ENCODE measurements at regions not wholly inside any gene's neighbourhood (a gene's known extent, or its start where the extent isn't known, plus 50 kb on each side); places are given as distances from the start of the nearest gene placed in this dataset.

GRCh38 chr6:6704103-6705060, 115.9 kb downstream of the LY86 start:
- DNase-seq (ENCODE audit: low spot score) = no peak

GRCh38 chr6:6705061-6705425, 116.5 kb downstream of the LY86 start:
- no peak for DNase-seq (ENCODE audit: low spot score)

GRCh38 chr6:6705915-6706675, 117.6 kb downstream of the LY86 start:
- DNase-seq (ENCODE audit: low spot score) = no peak

GRCh38 chr6:6707143-6707542, 118.6 kb downstream of the LY86 start:
- DNase-seq (ENCODE audit: low spot score) = no peak

- DNase-seq (ENCODE audit: low spot score) = no peak
These were observed 120.6 kb downstream of the LY86 start for GRCh38 chr6:6709106-6709505.

GRCh38 chr6:6711031-6711785, 122.7 kb downstream of the LY86 start:
- DNase-seq (ENCODE audit: low spot score) = no peak

GRCh38 chr6:6711832-6712448, 123.4 kb downstream of the LY86 start:
- DNase-seq (ENCODE audit: low spot score) = no peak

- no peak for DNase-seq (ENCODE audit: low spot score)
These were observed 124.2 kb downstream of the LY86 start for GRCh38 chr6:6712449-6713403.

- peak; percentile 32 for DNase-seq (ENCODE audit: low spot score)
These were observed 125.1 kb downstream of the LY86 start for GRCh38 chr6:6713657-6714056.

- DNase-seq (ENCODE audit: low spot score) = no peak
These were observed 125.8 kb downstream of the LY86 start for GRCh38 chr6:6714118-6714897.

GRCh38 chr6:6714953-6715352, 126.4 kb downstream of the LY86 start:
- no peak for DNase-seq (ENCODE audit: low spot score)

- no peak for DNase-seq (ENCODE audit: low spot score)
These were observed 126.9 kb downstream of the LY86 start for GRCh38 chr6:6715465-6715864.

GRCh38 chr6:6716998-6717763, 128.7 kb downstream of the LY86 start:
- no peak for DNase-seq (ENCODE audit: low spot score)

GRCh38 chr6:6717953-6718352, 129.4 kb downstream of the LY86 start:
- DNase-seq (ENCODE audit: low spot score) = no peak

- no peak for DNase-seq (ENCODE audit: low spot score)
These were observed 133.1 kb downstream of the LY86 start for GRCh38 chr6:6721606-6722005.

GRCh38 chr6:6722195-6722594, 133.7 kb downstream of the LY86 start:
- no peak for DNase-seq (ENCODE audit: low spot score)

- DNase-seq (ENCODE audit: low spot score) = no peak
These were observed 134.8 kb downstream of the LY86 start for GRCh38 chr6:6723361-6723760.

- DNase-seq (ENCODE audit: low spot score) = no peak
These were observed 135.5 kb downstream of the LY86 start for GRCh38 chr6:6723921-6724538.

All from activated CD4-positive, alpha-beta T cell treated with anti-CD3 and anti-CD28 coated beads, Interleukin-2, Interleukin-4, amounts not matched to agents 100 ng/mL and 50 ng/mL, durations not matched to agents 16 hours and 8 hours (primary cell).